NT2/D1 (cell line): ENCODE measurements at regions not wholly inside any gene's neighbourhood (a gene's known extent, or its start where the extent isn't known, plus 50 kb on each side); places are given as distances from the start of the nearest gene placed in this dataset.

Source experiments
- DNase-seq: peaks from one replicate; pipeline ENCODE4 v3.0.0-alpha.2; 2011; ENCODE audit warnings: low read depth, low spot score
- H3K27me3 ChIP-seq: 2 replicates; pipeline ENCODE4 v1.6.0; 2011; ENCODE audit warnings: mild to moderate bottlenecking; ENCODE audit not compliant: insufficient read length, insufficient read depth
- H3K36me3 ChIP-seq: 2 replicates; pipeline ENCODE4 v1.6.1; 2011; ENCODE audit warnings: mild to moderate bottlenecking, low read length, mixed read lengths; ENCODE audit not compliant: insufficient read depth, insufficient read length
- H3K4me1 ChIP-seq: 2 replicates; pipeline ENCODE4 v1.5.1; 2011; ENCODE audit not compliant: insufficient read depth, insufficient read length
- H3K4me3 ChIP-seq: 2 replicates; pipeline ENCODE4 v1.5.1; 2011; ENCODE audit warnings: low read depth; ENCODE audit not compliant: insufficient read length
- H3K9ac ChIP-seq: 2 replicates; pipeline ENCODE4 v1.6.0; 2011; ENCODE audit warnings: low read depth; ENCODE audit not compliant: insufficient read length
- H3K9me3 ChIP-seq: 2 replicates; pipeline ENCODE4 v1.5.1; 2011; ENCODE audit warnings: mild to moderate bottlenecking, low read length; ENCODE audit not compliant: insufficient read depth
- SUZ12 ChIP-seq: IDR thresholded peaks from 2 replicates; pipeline ENCODE4 v1.6.1; 2011; ENCODE audit not compliant: insufficient read length, insufficient read depth; ENCODE audit errors: extremely low read depth
- YY1 ChIP-seq: IDR thresholded peaks from 2 replicates; pipeline ENCODE4 v1.6.1; 2011; ENCODE audit not compliant: insufficient read length, insufficient read depth
- ZNF274 ChIP-seq: IDR thresholded peaks from 2 replicates; pipeline ENCODE4 v1.6.1; 2011; ENCODE audit warnings: mild to moderate bottlenecking, low read depth, low read length

DNA sequence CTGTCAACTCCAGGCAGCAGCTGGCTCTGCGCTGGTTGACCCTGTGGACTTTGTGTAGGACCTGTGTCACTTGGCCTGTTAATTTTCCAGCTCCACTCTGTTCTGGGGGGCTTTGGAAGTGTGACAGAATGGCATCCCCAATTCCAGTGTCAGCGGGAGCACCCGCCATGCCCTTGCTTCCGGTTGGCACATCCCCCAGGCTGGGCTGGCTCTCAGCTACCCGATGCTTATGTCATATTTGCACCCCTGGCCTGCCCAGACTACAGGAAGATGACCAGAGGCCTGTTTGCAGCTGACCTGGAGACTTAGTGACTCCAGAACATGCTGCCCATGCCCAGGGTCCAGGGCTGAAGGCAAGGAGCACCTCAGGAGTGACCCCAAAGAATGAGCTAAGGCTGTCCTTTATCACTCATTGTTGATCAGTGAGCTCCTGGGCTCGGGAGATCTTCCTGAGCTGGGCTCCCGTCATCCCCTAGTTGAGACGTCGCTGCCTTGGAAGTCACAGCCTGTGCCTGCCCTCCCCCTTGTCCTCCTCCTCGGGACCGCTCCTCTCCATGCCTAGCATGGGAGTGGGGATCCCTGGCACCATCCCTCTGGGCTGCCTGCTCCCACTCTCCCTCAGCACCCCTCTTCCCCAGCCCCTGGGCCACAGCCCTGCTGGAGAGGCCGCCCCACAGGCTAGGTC lies 163.4 kb upstream of the RTL1 start:
- no peaks in the 10 kb centered on the region for H3K4me1 ChIP-seq
- peaks cover 11% of the 10 kb centered on the region; the same call in 1 of the 2 replicates for H3K9me3 ChIP-seq
- no peak for DNase-seq
- no peak overlapping the region for H3K4me3 ChIP-seq
- H3K36me3 ChIP-seq = no peaks in the 10 kb centered on the region
- no peaks in the 10 kb centered on the region for H3K27me3 ChIP-seq
- no peak overlapping the region for H3K9ac ChIP-seq
- TF ChIP-seq ZNF274 (no peak), YY1 (no peak)

DNA sequence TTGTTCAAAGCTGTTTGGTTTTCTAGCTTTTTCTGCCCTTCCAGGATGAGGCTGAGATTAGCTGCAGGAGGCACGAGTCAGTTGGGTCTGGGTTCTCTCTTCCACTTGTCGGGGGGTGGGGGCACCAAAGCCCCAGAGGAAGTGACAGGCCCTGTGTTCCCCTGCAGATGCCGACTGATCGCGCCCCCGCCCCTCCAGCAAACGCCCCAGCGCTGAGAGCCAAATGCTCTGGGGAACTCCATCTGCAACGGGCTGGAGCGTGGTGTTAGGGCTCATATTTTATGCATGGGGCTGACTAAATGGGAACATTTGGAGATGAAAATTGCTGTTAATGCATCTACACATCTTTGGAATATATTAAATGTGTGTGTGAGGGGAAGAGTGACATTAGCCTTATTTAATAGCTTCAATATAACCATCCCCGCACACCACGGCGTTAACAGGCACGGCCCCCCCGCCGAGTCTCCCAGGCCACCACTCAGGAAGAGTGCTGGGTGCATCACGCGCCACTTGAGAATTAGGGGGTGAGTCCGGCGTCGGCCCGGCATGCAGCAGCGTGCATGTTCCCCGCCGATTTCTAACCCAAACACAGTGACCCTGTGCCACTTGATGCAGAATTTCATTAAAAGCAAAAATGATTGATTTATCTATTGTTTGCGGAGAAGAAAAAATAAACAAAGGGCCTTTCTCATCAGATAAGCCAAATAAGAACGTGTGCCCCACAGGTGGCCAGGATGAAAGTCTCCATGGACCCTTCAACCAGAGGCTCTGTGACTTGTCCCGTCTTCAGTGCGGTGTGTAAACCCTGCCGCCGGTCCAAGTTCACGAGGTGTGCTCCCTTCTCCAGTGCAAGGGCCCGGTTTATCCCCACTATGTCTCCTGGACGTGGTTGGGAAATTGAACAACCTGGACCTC lies 165.0 kb upstream of the RTL1 start:
- Histone ChIP-seq H3K36me3 (no peaks in the 10 kb centered on the region), H3K4me1 (peaks cover 6% of the 10 kb centered on the region), H3K9ac (no peak overlapping the region), H3K27me3 (no peaks in the 10 kb centered on the region), H3K9me3 (peaks cover 11% of the 10 kb centered on the region; the same call in 1 of the 2 replicates), H3K4me3 (no peak overlapping the region)
- no peak for DNase-seq
- TF ChIP-seq ZNF274 (no peak), YY1 (no peak), SUZ12 (no peak)

DNA sequence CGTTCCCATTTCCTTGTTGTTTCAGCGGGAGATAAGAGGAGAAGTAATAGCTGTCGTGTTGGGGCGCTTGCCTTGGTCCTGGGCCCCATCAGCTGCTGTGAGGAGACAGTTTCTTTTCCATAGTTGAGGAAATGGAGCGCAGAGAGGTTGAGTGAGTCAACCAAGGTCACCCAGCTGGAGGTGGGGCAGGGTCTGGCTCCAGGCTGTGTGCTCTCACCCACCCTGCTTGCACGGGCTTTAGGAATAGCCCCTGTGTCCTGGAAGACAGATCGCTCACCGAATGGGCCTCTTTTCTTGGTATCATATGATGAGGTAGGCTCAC lies 165.7 kb upstream of the RTL1 start:
- H3K27me3 ChIP-seq = no peaks in the 10 kb centered on the region
- H3K9ac ChIP-seq = no peak overlapping the region
- H3K9me3 ChIP-seq = peaks cover 11% of the 10 kb centered on the region; the same call in 1 of the 2 replicates
- TF ChIP-seq SUZ12 (no peak), ZNF274 (no peak), YY1 (no peak)
- peaks cover 10% of the 10 kb centered on the region for H3K4me1 ChIP-seq
- no peak overlapping the region for H3K4me3 ChIP-seq
- no peak for DNase-seq
- no peaks in the 10 kb centered on the region for H3K36me3 ChIP-seq

DNA sequence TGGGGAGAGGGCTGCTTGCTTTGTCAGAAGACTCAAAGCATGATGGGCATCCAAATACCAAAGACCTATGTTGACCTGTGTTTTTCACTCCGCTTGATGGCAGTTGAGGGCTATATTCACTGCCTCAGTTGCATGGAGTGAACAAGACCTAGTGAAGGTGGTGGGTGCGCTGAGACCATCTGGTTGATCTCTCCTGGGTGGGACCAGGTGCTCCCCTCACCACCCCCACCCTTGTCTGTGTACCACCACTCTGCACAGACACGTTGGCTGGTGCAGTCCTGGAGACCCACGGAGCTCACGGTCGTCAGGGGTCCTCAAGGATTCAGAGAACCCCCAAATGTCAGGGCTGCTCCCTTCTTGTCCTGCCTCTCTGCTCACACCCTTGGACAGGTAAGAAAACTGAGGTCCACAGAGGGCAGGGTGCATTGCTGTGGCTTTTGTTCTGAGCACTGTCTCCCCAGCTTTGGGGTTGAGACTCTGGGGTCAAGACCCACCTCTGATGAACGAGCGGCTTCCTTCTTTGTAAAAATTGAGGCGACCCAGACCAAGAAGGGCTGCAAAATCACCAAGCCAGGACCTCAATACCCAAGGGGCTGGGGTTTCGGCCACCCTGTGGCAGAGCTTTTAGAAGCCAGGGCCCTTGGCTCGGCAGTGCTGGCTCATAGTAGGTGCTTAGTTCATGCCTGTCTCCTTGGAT lies 166.3 kb upstream of the RTL1 start:
- H3K4me3 ChIP-seq = no peak overlapping the region
- H3K9ac ChIP-seq = no peak overlapping the region
- H3K9me3 ChIP-seq = peaks cover 8% of the 10 kb centered on the region; the same call in 1 of the 2 replicates
- H3K27me3 ChIP-seq = no peaks in the 10 kb centered on the region
- peaks cover 13% of the 10 kb centered on the region for H3K4me1 ChIP-seq
- DNase-seq = no peak
- no peaks in the 10 kb centered on the region for H3K36me3 ChIP-seq
- TF ChIP-seq ZNF274 (no peak), SUZ12 (no peak), YY1 (no peak)

DNA sequence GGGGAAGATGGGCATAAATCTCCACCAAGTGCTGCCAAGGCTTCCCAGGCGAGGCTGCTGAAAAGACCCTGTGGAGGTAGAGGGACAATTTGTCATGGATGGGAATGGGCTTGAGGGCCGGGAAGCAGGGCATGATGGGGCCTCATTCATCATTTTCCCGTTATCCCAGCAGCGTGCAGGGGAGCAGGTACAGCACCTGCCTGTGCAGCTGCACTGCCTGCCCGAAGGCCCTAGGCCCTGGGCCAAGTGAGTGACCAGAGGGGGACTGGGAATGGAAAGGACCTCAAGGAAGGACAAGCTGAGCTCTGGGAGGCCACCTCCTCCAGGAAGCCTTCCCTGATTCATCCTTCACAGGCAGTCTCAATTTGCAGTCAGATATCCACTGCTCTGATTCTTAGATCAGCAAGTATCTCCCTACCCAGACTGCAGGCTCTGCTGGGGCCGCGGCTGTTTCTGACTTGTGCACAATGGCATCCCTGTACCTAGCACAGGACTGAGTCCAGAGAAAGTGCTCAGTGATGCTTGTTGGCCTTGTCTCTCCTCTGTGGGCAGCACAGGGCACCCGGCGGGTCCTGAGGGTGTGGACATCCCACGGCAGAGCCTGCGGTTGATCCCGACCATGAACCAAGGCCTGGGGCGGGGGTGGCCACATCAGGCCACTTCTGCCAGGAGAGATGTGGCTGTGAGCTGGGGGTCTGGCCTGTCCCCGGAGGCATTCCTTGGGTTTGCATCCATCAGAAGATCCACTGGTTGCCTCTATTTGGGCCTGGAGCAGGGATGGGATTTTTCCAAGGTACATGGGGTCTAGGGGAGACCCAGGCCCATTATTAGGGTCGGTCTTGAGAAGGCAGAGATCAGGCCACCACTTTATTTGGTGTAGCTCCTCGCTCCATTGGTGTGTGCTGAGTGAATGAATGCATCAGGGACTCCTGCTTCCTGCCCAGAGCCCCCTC lies 167.3 kb upstream of the RTL1 start:
- H3K27me3 ChIP-seq = peaks cover 4% of the 10 kb centered on the region
- H3K4me1 ChIP-seq = peaks cover 13% of the 10 kb centered on the region
- H3K9me3 ChIP-seq = peaks cover 5% of the 10 kb centered on the region; the same call in 1 of the 2 replicates
- no peak for TF ChIP-seq SUZ12
- no peak for TF ChIP-seq YY1
- H3K9ac ChIP-seq = no peak overlapping the region
- no peak for DNase-seq
- no peak overlapping the region for H3K4me3 ChIP-seq
- no peaks in the 10 kb centered on the region for H3K36me3 ChIP-seq

DNA sequence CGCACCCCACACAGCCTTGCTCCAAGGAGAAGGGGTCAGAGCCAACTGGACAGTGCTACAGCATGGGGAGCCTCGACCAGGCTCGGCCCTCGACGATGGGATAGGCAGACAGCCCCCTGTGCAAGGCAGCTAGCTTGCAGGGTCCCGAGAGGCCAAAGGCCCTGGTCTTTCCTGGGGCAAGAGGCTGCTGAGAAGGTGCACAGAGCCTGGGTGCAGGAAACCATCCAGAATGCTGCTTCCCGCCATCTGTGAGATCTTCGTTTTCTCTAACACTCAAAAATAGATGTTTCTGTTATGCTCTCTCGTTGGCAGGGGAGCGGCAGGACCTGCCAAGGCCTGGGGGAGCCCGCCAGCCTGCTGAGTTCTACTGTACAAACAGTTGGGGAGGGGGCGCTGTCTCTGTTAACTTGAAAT lies 168.0 kb upstream of the RTL1 start:
- Histone ChIP-seq H3K27me3 (peaks cover 7% of the 10 kb centered on the region), H3K9me3 (peaks cover 5% of the 10 kb centered on the region; the same call in 1 of the 2 replicates), H3K4me3 (no peak overlapping the region), H3K36me3 (no peaks in the 10 kb centered on the region), H3K4me1 (peaks cover 15% of the 10 kb centered on the region), H3K9ac (no peak overlapping the region)
- TF ChIP-seq YY1 (no peak), ZNF274 (no peak), SUZ12 (no peak)
- DNase-seq = no peak
